ENCODE measurements at regions not wholly inside any gene's neighbourhood (a gene's known extent, or its start where the extent isn't known, plus 50 kb on each side); places are given as distances from the start of the nearest gene placed in this dataset.
"Not testable (repeated sequence)": the region's sequence is repeated elsewhere in the genome, so short reads cannot be mapped to it uniquely, and the experiment has no call there.

GRCh38 chr20:59110607-59111006 is 53.0 kb upstream of the ZNF831 start:
- intact Hi-C loops (cut with DNase I), result no loop called here
- DNase-seq (ENCODE audit: low spot score), result no peak

- no peak for DNase-seq (ENCODE audit: low spot score)
- intact Hi-C loops (cut with DNase I), result no loop called here
These were observed 58.0 kb upstream of the ZNF831 start for GRCh38 chr20:59105581-59105980.

GRCh38 chr20:59104831-59105230 is 58.8 kb upstream of the ZNF831 start:
- intact Hi-C loops (cut with DNase I), result loop anchor here (5.0 kb wide), 1 partner anchor 53 kb away; no protein-coding TSS in a partner anchor

GRCh38 chr20:59103573-59103972 is 60.0 kb upstream of the ZNF831 start:
- DNase-seq (ENCODE audit: low spot score), result no peak
- intact Hi-C loops (cut with DNase I), result loop anchor here (5.0 kb wide), 1 partner anchor 51 kb away; no protein-coding TSS in a partner anchor

More at GRCh38 chr20:59104831-59105230, 58.8 kb upstream of the ZNF831 start:
- no peak for DNase-seq (ENCODE audit: low spot score)

GRCh38 chr20:59102841-59103299 is 60.3 kb upstream of the PRELID3B start:
- no peak for DNase-seq (ENCODE audit: low spot score)
- intact Hi-C loops (cut with DNase I), result loop anchor here (5.0 kb wide), 1 partner anchor 51 kb away; no protein-coding TSS in a partner anchor

- DNase-seq (ENCODE audit: low spot score), result no peak
- intact Hi-C loops (cut with DNase I), result loop anchor here (5.0 kb wide), 1 partner anchor 50 kb away; no protein-coding TSS in a partner anchor
These were observed 59.4 kb upstream of the PRELID3B start for GRCh38 chr20:59101961-59102360.

GRCh38 chr20:59099864-59100263 is 57.3 kb upstream of the PRELID3B start:
- DNase-seq (ENCODE audit: low spot score), result not testable (repeated sequence)
- intact Hi-C loops (cut with DNase I), result loop anchor here (5.0 kb wide), 1 partner anchor 48 kb away; no protein-coding TSS in a partner anchor

- no peak for DNase-seq (ENCODE audit: low spot score)
- intact Hi-C loops (cut with DNase I), result no loop called here
These were observed 52.6 kb upstream of the PRELID3B start for GRCh38 chr20:59095140-59095539.

GRCh38 chr20:59094576-59094975 is 52.0 kb upstream of the PRELID3B start:
- intact Hi-C loops (cut with DNase I), result no loop called here
- DNase-seq (ENCODE audit: low spot score), result no peak
